Effector memory CD4-positive, alpha-beta T cell (primary cell): ENCODE measurements at regions not wholly inside any gene's neighbourhood (a gene's known extent, or its start where the extent isn't known, plus 50 kb on each side); places are given as distances from the start of the nearest gene placed in this dataset.

Source experiments
- DNase-seq, 3 donors: peaks; one replicate each; pipeline ENCODE4 v3.0.0-alpha.2; 2020
- H3K27ac ChIP-seq: 2 replicates; pipeline ENCODE4 v1.7.0; 2013; ENCODE audit warnings: mild to moderate bottlenecking, low read length, moderate library complexity; ENCODE audit not compliant: insufficient read depth, poor library complexity, severe bottlenecking
- H3K27me3 ChIP-seq: replicated peaks from 2 replicates; pipeline ENCODE4 v1.7.0; 2013; ENCODE audit warnings: mild to moderate bottlenecking, low read length; ENCODE audit not compliant: insufficient read depth, control insufficient read depth, poor library complexity, severe bottlenecking
- H3K36me3 ChIP-seq: 2 replicates; pipeline ENCODE4 v1.7.0; 2013; ENCODE audit warnings: mild to moderate bottlenecking, low read length, moderate library complexity; ENCODE audit not compliant: control insufficient read depth, insufficient read depth
- H3K4me1 ChIP-seq: 2 replicates; pipeline ENCODE4 v1.7.0; 2013; ENCODE audit warnings: low read length, mild to moderate bottlenecking; ENCODE audit not compliant: control insufficient read depth, insufficient read depth, poor library complexity, severe bottlenecking
- H3K4me3 ChIP-seq: 2 replicates; pipeline ENCODE4 v1.7.0; 2013; ENCODE audit warnings: low read length, low read depth, mild to moderate bottlenecking; ENCODE audit not compliant: insufficient read depth, poor library complexity, severe bottlenecking
- H3K9me3 ChIP-seq: 2 replicates; pipeline ENCODE4 v1.7.0; 2013; ENCODE audit warnings: mild to moderate bottlenecking, low read length, moderate library complexity; ENCODE audit not compliant: control insufficient read depth

GRCh38 chr1:4970532-4970931 is 316.1 kb downstream of the AJAP1 start:
- no peaks in the 10 kb centered on the region for H3K36me3 ChIP-seq
- H3K4me1 ChIP-seq, result no peaks in the 10 kb centered on the region
- H3K27me3 ChIP-seq, result no peaks in the 10 kb centered on the region
- H3K9me3 ChIP-seq, result no peaks in the 10 kb centered on the region
- no peak overlapping the region for H3K27ac ChIP-seq
- no peak for DNase-seq
- H3K4me3 ChIP-seq, result no peak overlapping the region

GRCh38 chr1:4969556-4970129 is 315.2 kb downstream of the AJAP1 start:
- Histone ChIP-seq H3K4me3 (no peak overlapping the region), H3K9me3 (no peaks in the 10 kb centered on the region), H3K4me1 (no peaks in the 10 kb centered on the region), H3K27ac (no peak overlapping the region), H3K36me3 (no peaks in the 10 kb centered on the region), H3K27me3 (no peaks in the 10 kb centered on the region)
- no peak for DNase-seq

- H3K4me3 ChIP-seq, result no peak overlapping the region
- H3K4me1 ChIP-seq, result no peaks in the 10 kb centered on the region
- H3K36me3 ChIP-seq, result no peaks in the 10 kb centered on the region
- H3K27me3 ChIP-seq, result no peaks in the 10 kb centered on the region
- no peak for DNase-seq
- no peaks in the 10 kb centered on the region for H3K9me3 ChIP-seq
- H3K27ac ChIP-seq, result no peak overlapping the region
These were observed 311.1 kb downstream of the AJAP1 start for GRCh38 chr1:4965346-4966075.

- H3K9me3 ChIP-seq, result no peaks in the 10 kb centered on the region
- H3K36me3 ChIP-seq, result no peaks in the 10 kb centered on the region
- no peak overlapping the region for H3K27ac ChIP-seq
- no peaks in the 10 kb centered on the region for H3K4me1 ChIP-seq
- H3K4me3 ChIP-seq, result no peak overlapping the region
- DNase-seq, result no peak
- no peaks in the 10 kb centered on the region for H3K27me3 ChIP-seq
These were observed 310.4 kb downstream of the AJAP1 start for GRCh38 chr1:4964634-4965345.

- H3K4me3 ChIP-seq, result no peak overlapping the region
- no peak for DNase-seq
- no peaks in the 10 kb centered on the region for H3K27me3 ChIP-seq
These were observed 308.8 kb downstream of the AJAP1 start for GRCh38 chr1:4963251-4963650.

GRCh38 chr1:4962836-4963235 is 308.4 kb downstream of the AJAP1 start:
- Histone ChIP-seq H3K4me3 (no peak overlapping the region), H3K27ac (no peak overlapping the region), H3K9me3 (no peaks in the 10 kb centered on the region), H3K27me3 (no peaks in the 10 kb centered on the region), H3K36me3 (no peaks in the 10 kb centered on the region), H3K4me1 (no peaks in the 10 kb centered on the region)
- no peak for DNase-seq

More at GRCh38 chr1:4963251-4963650, 308.8 kb downstream of the AJAP1 start:
- H3K27ac ChIP-seq, result no peak overlapping the region
- H3K9me3 ChIP-seq, result no peaks in the 10 kb centered on the region
- no peaks in the 10 kb centered on the region for H3K4me1 ChIP-seq
- H3K36me3 ChIP-seq, result no peaks in the 10 kb centered on the region

- H3K36me3 ChIP-seq, result no peaks in the 10 kb centered on the region
- DNase-seq, result no peak
- H3K4me1 ChIP-seq, result no peaks in the 10 kb centered on the region
- H3K27me3 ChIP-seq, result no peaks in the 10 kb centered on the region
- H3K27ac ChIP-seq, result no peak overlapping the region
- no peak overlapping the region for H3K4me3 ChIP-seq
- no peaks in the 10 kb centered on the region for H3K9me3 ChIP-seq
These were observed 307.7 kb downstream of the AJAP1 start for GRCh38 chr1:4961935-4962645.

- no peaks in the 10 kb centered on the region for H3K9me3 ChIP-seq
- no peak overlapping the region for H3K27ac ChIP-seq
- no peaks in the 10 kb centered on the region for H3K27me3 ChIP-seq
- DNase-seq, result no peak
- no peaks in the 10 kb centered on the region for H3K4me1 ChIP-seq
- no peaks in the 10 kb centered on the region for H3K36me3 ChIP-seq
- no peak overlapping the region for H3K4me3 ChIP-seq
These were observed 306.5 kb downstream of the AJAP1 start for GRCh38 chr1:4960782-4961475.

- no peaks in the 10 kb centered on the region for H3K27me3 ChIP-seq
- no peaks in the 10 kb centered on the region for H3K9me3 ChIP-seq
- no peaks in the 10 kb centered on the region for H3K36me3 ChIP-seq
- H3K4me3 ChIP-seq, result no peak overlapping the region
- no peak for DNase-seq
- H3K27ac ChIP-seq, result no peak overlapping the region
- no peaks in the 10 kb centered on the region for H3K4me1 ChIP-seq
These were observed 305.9 kb downstream of the AJAP1 start for GRCh38 chr1:4960336-4960735.
